ENCODE measurements at regions not wholly inside any gene's neighbourhood (a gene's known extent, or its start where the extent isn't known, plus 50 kb on each side); places are given as distances from the start of the nearest gene placed in this dataset.

DNA sequence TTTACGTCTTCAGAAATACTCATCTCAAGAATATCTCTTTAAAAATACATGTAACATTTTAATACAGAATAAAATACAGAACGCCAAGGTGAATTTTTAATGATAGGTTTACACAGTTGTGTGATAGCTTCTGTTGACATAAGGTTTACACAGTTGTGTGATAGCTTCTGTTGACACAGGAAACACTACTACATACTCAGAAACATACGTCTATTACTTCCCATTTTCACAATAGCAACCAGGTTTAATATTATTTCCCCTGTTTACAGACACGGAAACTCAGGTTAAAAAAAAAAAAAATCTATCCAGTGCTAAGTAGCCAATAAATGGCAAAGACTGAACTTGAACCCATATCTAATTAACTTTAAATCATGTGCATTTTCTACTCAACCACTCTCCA lies 571.2 kb downstream of the LIG4 start:
- TF ChIP-seq CTCF (tag by site-specific recombination; IDR thresholded peaks at IDR 0.05) (no peak), YY1 (tag by site-specific recombination; IDR thresholded peaks at IDR 0.05) (no peak), WT1 (tag by site-specific recombination; IDR thresholded peaks at IDR 0.05) (no peak), OSR2 (tag by site-specific recombination; IDR thresholded peaks at IDR 0.05) (no peak), ATF2 (tag by site-specific recombination; IDR thresholded peaks at IDR 0.05; ENCODE audit: low read depth) (no peak), ZNF558 (tag by site-specific recombination; IDR thresholded peaks at IDR 0.05) (no peak), ZNF660 (tag by site-specific recombination; IDR thresholded peaks at IDR 0.05) (no peak), TRIM28 (IDR thresholded peaks at IDR 0.05; ENCODE audit: borderline replicate concordance, low read length) (no peak), ZNF776 (tag by site-specific recombination; IDR thresholded peaks at IDR 0.05; ENCODE audit: borderline replicate concordance) (no peak), ZNF416 (tag by site-specific recombination; IDR thresholded peaks at IDR 0.05) (no peak), HOXD13 (CRISPR knock-in tag; IDR thresholded peaks at IDR 0.05; ENCODE audit: borderline replicate concordance) (no peak)
- TF ChIP-seq, protein P1, sequence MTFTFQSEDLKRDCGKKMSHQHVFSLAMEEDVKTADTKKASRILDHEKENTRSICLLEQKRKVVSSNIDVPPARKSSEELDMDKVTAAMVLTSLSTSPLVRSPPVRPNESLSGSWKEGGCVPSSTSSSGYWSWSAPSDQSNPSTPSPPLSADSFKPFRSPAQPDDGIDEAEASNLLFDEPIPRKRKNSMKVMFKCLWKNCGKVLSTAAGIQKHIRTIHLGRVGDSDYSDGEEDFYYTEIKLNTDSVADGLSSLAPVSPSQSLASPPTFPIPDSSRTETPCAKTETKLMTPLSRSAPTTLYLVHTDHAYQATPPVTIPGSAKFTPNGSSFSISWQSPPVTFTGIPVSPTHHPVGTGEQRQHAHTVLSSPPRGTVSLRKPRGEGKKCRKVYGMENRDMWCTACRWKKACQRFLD (tag by site-specific recombination; IDR thresholded peaks at IDR 0.05): no peak
